Karpas-422 (cell line): ENCODE measurements at regions not wholly inside any gene's neighbourhood (a gene's known extent, or its start where the extent isn't known, plus 50 kb on each side); places are given as distances from the start of the nearest gene placed in this dataset.
A peak's percentile ranks its signal among the peaks of the same experiment; 100 is the strongest.

Source experiments
- DNase-seq: peaks from one replicate; pipeline ENCODE4 v3.0.0-alpha.2; 2015
- H2AFZ ChIP-seq: fragments of 200-600 bp; sonication (generic); 2 replicates; pipeline ENCODE4 v1.6.1; 2014; ENCODE audit warnings: antibody characterized with exemption, low read length, mixed read lengths
- H3K27ac ChIP-seq: fragments of 200-600 bp; sonication (generic); 2 replicates; pipeline ENCODE4 v1.5.1; 2014; ENCODE audit warnings: mild to moderate bottlenecking, low read length, moderate library complexity
- H3K27me3 ChIP-seq: fragments of 200-600 bp; sonication (generic); 2 replicates; pipeline ENCODE4 v1.6.1; 2014; ENCODE audit warnings: low read length, mixed read lengths
- H3K36me3 ChIP-seq: fragments of 200-600 bp; sonication (generic); 2 replicates; pipeline ENCODE4 v1.6.1; 2014; ENCODE audit warnings: low read length, mixed read lengths; ENCODE audit not compliant: insufficient read depth
- H3K4me1 ChIP-seq: fragments of 200-600 bp; sonication (generic); 2 replicates; pipeline ENCODE4 v1.6.1; 2014; ENCODE audit warnings: mild to moderate bottlenecking, low read length, mixed read lengths
- H3K4me2 ChIP-seq: fragments of 200-600 bp; sonication (generic); 2 replicates; pipeline ENCODE4 v1.6.1; 2014; ENCODE audit warnings: low read length, low read depth, mild to moderate bottlenecking; ENCODE audit not compliant: poor library complexity, severe bottlenecking
- H3K4me3 ChIP-seq: fragments of 200-600 bp; sonication (generic); 2 replicates; pipeline ENCODE4 v1.5.1; 2014; ENCODE audit warnings: mild to moderate bottlenecking, antibody characterized with exemption, low read length, mixed read lengths
- H3K79me2 ChIP-seq: fragments of 200-600 bp; sonication (generic); 2 replicates; pipeline ENCODE4 v1.6.1; 2014; ENCODE audit warnings: mild to moderate bottlenecking, low read length, mixed read lengths
- H3K9ac ChIP-seq: fragments of 200-600 bp; sonication (generic); 2 replicates; pipeline ENCODE4 v1.6.0; 2014; ENCODE audit warnings: low read length
- H3K9me2 ChIP-seq: fragments of 200-600 bp; sonication (generic), shearing (Covaris generic); replicated peaks from 2 replicates; pipeline ENCODE4 v1.6.0; 2014; ENCODE audit warnings: mild to moderate bottlenecking, low read length, moderate library complexity; ENCODE audit not compliant: insufficient read depth
- H3K9me3 ChIP-seq: fragments of 300-700, 200-600 bp; sonication (generic); 2 replicates; pipeline ENCODE4 v1.6.1; 2014; ENCODE audit warnings: low read length, mixed read lengths
- H4K20me1 ChIP-seq: fragments of 200-600 bp; sonication (generic); 2 replicates; pipeline ENCODE4 v1.6.1; 2014; ENCODE audit warnings: mild to moderate bottlenecking, antibody characterized with exemption, low read length, low read depth; ENCODE audit not compliant: insufficient read depth

DNA sequence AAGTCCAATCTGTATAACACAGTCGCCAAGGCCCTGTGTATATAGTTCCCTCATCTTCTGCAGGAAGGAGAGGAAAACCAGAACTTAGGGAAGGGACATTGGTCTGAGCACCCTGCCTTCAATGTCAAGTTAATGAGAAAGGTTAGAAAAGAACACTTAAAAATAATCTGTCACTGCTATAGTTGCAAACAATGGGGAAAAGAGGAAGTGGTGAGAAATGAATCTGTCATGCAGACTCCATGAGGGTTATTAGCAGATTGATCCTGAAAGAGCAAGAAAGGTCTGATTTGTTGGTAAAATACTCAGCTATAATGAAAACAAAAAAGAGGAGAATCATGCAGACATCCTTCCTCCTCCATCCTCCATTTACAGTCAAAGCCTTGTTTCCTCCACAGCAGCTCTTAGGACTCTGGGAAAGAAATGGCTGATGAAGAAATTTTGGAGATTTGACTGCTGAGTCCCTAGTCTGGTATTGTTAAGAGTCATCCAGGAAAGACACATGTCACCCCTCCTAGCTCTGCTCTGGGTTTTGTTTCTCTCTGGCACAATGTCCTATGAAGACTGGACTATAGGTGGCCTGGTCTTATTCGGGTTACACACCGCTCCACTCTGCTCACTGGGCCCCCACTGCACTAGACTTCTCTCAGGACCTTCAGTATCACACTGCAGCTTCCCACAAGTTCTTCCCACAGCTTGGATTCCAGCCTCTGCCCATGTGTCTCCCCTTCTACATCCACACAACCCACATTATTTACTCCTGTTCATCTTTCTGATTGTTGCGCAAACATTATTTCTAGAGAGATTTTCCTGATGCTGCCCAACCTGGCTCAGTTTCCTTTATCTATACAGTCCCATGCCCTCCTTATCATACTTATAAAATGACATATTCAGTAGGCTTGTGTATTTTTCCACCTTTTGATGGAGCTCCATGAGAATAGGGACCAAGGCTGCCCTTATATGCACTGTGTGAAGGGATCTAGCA, 56.5 kb upstream of the XYLT1 start:
- Histone ChIP-seq H3K27me3 (no peaks in the 10 kb centered on the region), H3K79me2 (no peaks in the 10 kb centered on the region), H3K9me3 (no peaks in the 10 kb centered on the region), H4K20me1 (no peaks in the 10 kb centered on the region), H3K36me3 (no peaks in the 10 kb centered on the region), H3K9ac (no peak overlapping the region), H3K27ac (no peak overlapping the region), H2AFZ (no peak overlapping the region), H3K4me1 (no peaks in the 10 kb centered on the region), H3K4me2 (no peak overlapping the region), H3K9me2 (no peaks in the 10 kb centered on the region), H3K4me3 (no peak overlapping the region)
- DNase-seq, result peak; percentile 52

DNA sequence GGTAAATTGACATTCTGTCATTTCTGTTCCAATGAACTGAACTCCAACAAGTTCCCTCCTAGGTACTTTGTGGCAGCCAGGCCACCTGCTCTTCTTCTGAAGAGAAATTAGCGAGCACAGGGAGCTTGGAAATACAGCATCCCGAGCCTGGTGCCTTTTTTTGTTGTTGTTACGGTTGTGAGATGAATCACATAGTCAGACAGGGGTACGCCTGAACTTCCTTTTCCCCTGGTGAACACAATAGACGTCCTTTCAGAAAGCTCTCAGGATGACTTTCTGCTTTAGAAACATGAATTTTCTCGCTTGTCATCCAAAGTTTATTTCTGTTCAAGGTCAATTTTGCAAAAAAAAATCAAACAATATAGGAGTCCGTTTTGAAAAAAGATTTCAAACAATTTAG, 53.9 kb upstream of the XYLT1 start:
- no peaks in the 10 kb centered on the region for H3K27me3 ChIP-seq
- no peaks in the 10 kb centered on the region for H3K36me3 ChIP-seq
- H3K4me2 ChIP-seq, result no peak overlapping the region
- no peaks in the 10 kb centered on the region for H3K9me2 ChIP-seq
- H3K79me2 ChIP-seq, result no peaks in the 10 kb centered on the region
- H3K9ac ChIP-seq, result no peak overlapping the region
- no peaks in the 10 kb centered on the region for H3K4me1 ChIP-seq
- H4K20me1 ChIP-seq, result no peaks in the 10 kb centered on the region
- no peak for DNase-seq
- no peak overlapping the region for H2AFZ ChIP-seq
- no peaks in the 10 kb centered on the region for H3K9me3 ChIP-seq
- H3K4me3 ChIP-seq, result no peak overlapping the region
- H3K27ac ChIP-seq, result no peak overlapping the region

DNA sequence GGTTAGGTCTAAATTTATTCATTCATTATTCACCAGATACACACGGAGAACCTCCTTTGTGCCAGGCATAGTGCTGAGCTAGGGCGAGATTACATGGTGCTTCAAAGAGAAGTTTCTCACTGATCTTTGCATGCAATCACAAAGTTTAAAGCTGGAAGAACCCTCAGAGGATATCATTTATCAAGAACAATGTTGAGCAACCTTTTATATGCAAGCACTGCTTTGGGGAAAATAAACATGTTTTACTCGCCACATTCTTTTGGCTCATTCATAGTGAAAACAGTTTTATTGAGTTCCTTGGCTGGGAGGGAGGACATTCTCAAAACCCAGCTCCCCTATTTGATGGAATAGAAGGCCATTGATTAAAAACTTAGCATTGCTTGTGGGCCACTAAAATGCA, 49.8 kb upstream of the XYLT1 start:
- H3K27me3 ChIP-seq, result no peaks in the 10 kb centered on the region
- no peaks in the 10 kb centered on the region for H4K20me1 ChIP-seq
- no peaks in the 10 kb centered on the region for H3K9me3 ChIP-seq
- DNase-seq, result no peak
- no peak overlapping the region for H3K4me3 ChIP-seq
- H3K4me1 ChIP-seq, result no peaks in the 10 kb centered on the region
- no peak overlapping the region for H3K9ac ChIP-seq
- H3K79me2 ChIP-seq, result no peaks in the 10 kb centered on the region
- no peaks in the 10 kb centered on the region for H3K36me3 ChIP-seq
- H2AFZ ChIP-seq, result no peak overlapping the region
- no peaks in the 10 kb centered on the region for H3K9me2 ChIP-seq
- H3K27ac ChIP-seq, result no peak overlapping the region
- H3K4me2 ChIP-seq, result no peak overlapping the region
